ENCODE measurements at regions not wholly inside any gene's neighbourhood (a gene's known extent, or its start where the extent isn't known, plus 50 kb on each side); places are given as distances from the start of the nearest gene placed in this dataset.
A peak's percentile ranks its signal among the peaks of the same experiment; 100 is the strongest.

DNA sequence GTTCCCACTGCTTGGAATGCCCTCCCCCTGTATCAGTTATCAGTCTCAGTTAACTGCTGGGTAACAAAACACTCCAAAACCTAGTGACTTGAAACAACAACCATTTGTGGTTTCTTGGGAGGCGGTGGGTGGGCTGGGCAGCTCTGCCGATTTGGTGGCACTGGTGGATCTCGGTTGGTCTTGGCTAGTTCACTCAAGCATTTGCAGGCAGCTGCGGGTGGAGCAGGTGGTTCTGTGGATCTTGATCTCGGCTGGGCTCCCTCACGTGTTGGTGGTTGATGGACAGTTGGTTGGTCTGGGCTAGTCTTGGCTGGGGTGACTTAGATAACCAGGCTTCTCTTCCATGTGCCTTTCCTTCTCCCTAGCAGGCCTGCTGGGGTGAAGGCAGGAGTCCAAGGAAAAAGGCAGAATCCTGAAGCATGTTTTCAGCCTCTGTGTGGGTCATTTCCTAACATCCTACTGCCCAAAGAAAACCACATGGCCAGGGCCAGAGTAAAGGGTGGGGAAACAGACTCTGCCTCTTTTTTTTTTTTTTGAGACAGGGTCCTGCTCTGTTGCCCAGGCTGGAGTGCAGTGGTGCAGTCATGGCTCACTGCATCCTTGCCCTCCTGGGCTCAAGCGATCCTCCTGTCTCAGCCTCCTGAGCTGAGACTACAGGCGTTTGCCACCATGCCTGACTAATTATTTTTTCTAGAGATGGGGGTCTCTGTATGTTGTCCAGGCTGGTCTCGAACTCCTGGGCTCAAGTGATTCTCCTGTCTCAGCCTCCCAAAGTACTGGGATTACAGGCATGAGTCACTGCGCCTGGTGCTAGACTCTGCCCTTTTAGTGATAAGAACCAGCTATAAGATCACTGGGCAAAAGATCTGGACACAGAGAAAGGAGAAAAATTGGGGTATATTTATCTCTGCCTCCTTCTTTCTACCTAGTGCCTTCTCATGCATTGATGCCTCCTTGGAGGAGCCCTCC is 183.7 kb downstream of the RGS3 start:
- peaks cover 0 to 5% (median 1%) of the 10 kb centered on the region in 3 donors for H3K36me3 Mint-ChIP-seq
- peaks cover 0 to 5% (median 0%) of the 10 kb centered on the region in 9 donors for H3K9me3 Mint-ChIP-seq
- H3K27me3 Mint-ChIP-seq: peaks cover 0 to 9% (median 3%) of the 10 kb centered on the region in 5 donors
- peak overlapping the region in 1 of 10 donors; percentile 62 for H3K27ac Mint-ChIP-seq
- no peak overlapping the region for H3K4me3 Mint-ChIP-seq
- POLR2A ChIA-PET: interaction anchor here (0.6 kb wide), 1 partner anchor 196 kb away, joined by 4 read pairs; no protein-coding TSS in a partner anchor
- DNase-seq (no peak), ATAC-seq (no peak)
- H3K4me1 Mint-ChIP-seq: no peaks in the 10 kb centered on the region

DNA sequence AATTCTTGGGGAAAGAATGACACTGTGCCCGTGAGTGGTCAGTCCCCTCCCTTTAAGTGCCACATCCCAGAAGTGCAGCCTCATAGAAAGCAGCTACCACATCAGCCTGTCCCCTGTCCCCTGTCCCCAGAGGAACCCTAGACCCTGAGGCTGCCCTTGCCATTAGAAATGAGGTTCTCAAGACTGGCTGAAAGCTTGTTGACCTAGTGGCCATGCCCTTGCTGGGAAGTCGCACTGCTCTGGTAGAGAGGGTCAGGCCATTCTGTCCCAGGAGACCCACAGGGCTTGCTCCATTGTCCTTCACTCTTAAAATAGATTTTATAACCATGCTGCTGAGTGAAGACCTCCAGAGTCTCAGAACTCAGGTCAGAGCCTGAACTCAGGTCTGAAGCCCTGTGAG is 184.5 kb downstream of the RGS3 start:
- H3K36me3 Mint-ChIP-seq: peaks cover 0 to 5% (median 1%) of the 10 kb centered on the region in 3 donors
- peaks cover 0 to 9% (median 3%) of the 10 kb centered on the region in 5 donors for H3K27me3 Mint-ChIP-seq
- DNase-seq: no peak
- no peak overlapping the region for H3K4me3 Mint-ChIP-seq
- ATAC-seq: no peak
- H3K9me3 Mint-ChIP-seq: peaks cover 0 to 5% (median 0%) of the 10 kb centered on the region in 9 donors
- H3K27ac Mint-ChIP-seq: no peak overlapping the region
- H3K4me1 Mint-ChIP-seq: no peaks in the 10 kb centered on the region
- POLR2A ChIA-PET: no interaction called here

GRCh38 chr9:113648586-113648985 is 185.1 kb downstream of the RGS3 start:
- DNase-seq (no peak), ATAC-seq (no peak)
- Mint-ChIP-seq H3K4me3 (no peak overlapping the region), H3K27me3 (peaks cover 0 to 9% (median 2%) of the 10 kb centered on the region in 5 donors), H3K9me3 (peaks cover 0 to 3% (median 0%) of the 10 kb centered on the region in 9 donors), H3K4me1 (no peaks in the 10 kb centered on the region), H3K36me3 (peaks cover 0 to under 1% (median 0%) of the 10 kb centered on the region in 3 donors), H3K27ac (no peak overlapping the region)
- POLR2A ChIA-PET: no interaction called here

- H3K4me3 Mint-ChIP-seq: no peak overlapping the region
- no peaks in the 10 kb centered on the region for H3K9me3 Mint-ChIP-seq
- POLR2A ChIA-PET: no interaction called here
- DNase-seq (no peak), ATAC-seq (no peak)
- no peaks in the 10 kb centered on the region for H3K4me1 Mint-ChIP-seq
- peaks cover 0 to 9% (median 2%) of the 10 kb centered on the region in 5 donors for H3K27me3 Mint-ChIP-seq
- H3K27ac Mint-ChIP-seq: no peak overlapping the region
- no peaks in the 10 kb centered on the region for H3K36me3 Mint-ChIP-seq
These were observed 185.5 kb downstream of the RGS3 start for GRCh38 chr9:113649054-113649453.

DNA sequence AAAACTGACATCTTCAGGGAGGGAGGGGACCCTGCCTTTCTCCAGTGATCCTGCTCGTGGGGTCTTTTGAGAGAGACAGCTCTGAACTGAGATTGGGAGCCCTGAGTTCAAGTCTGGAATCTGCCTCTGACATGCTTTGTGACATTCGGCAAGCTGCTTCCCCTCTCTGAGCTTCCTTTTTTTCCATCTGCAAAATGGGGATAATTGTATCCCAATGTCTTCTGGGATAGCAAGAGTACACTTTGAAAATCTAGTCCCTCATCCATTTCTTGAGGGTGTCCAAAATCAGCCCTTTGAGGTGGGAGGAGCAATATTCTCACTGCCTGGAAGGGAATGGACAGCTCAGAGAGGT is 186.3 kb downstream of the RGS3 start:
- Mint-ChIP-seq H3K27ac (no peak overlapping the region), H3K9me3 (no peaks in the 10 kb centered on the region), H3K36me3 (no peaks in the 10 kb centered on the region), H3K4me1 (no peaks in the 10 kb centered on the region), H3K27me3 (peaks cover 0 to 9% (median 2%) of the 10 kb centered on the region in 5 donors), H3K4me3 (no peak overlapping the region)
- POLR2A ChIA-PET: no interaction called here
- no peak for DNase-seq
- ATAC-seq: no peak

- ATAC-seq (no peak), DNase-seq (no peak)
- peaks cover 0 to 9% (median 2%) of the 10 kb centered on the region in 5 donors for H3K27me3 Mint-ChIP-seq
- H3K36me3 Mint-ChIP-seq: no peaks in the 10 kb centered on the region
- H3K27ac Mint-ChIP-seq: no peak overlapping the region
- no peaks in the 10 kb centered on the region for H3K9me3 Mint-ChIP-seq
- POLR2A ChIA-PET: no interaction called here
- H3K4me3 Mint-ChIP-seq: no peak overlapping the region
- H3K4me1 Mint-ChIP-seq: peaks cover 0 to 5% (median 3%) of the 10 kb centered on the region in 4 donors
These were observed 186.9 kb downstream of the RGS3 start for GRCh38 chr9:113650207-113651131.

GRCh38 chr9:113651896-113652295 is 188.4 kb downstream of the RGS3 start:
- no peak overlapping the region for H3K27ac Mint-ChIP-seq
- no peaks in the 10 kb centered on the region for H3K9me3 Mint-ChIP-seq
- no peaks in the 10 kb centered on the region for H3K36me3 Mint-ChIP-seq
- no peak for DNase-seq
- H3K4me1 Mint-ChIP-seq: peaks cover 0 to 7% (median 4%) of the 10 kb centered on the region in 4 donors
- no peak overlapping the region for H3K4me3 Mint-ChIP-seq
- POLR2A ChIA-PET: no interaction called here
- peaks cover 0 to 2% (median 0%) of the 10 kb centered on the region in 5 donors for H3K27me3 Mint-ChIP-seq
- ATAC-seq: no peak

DNA sequence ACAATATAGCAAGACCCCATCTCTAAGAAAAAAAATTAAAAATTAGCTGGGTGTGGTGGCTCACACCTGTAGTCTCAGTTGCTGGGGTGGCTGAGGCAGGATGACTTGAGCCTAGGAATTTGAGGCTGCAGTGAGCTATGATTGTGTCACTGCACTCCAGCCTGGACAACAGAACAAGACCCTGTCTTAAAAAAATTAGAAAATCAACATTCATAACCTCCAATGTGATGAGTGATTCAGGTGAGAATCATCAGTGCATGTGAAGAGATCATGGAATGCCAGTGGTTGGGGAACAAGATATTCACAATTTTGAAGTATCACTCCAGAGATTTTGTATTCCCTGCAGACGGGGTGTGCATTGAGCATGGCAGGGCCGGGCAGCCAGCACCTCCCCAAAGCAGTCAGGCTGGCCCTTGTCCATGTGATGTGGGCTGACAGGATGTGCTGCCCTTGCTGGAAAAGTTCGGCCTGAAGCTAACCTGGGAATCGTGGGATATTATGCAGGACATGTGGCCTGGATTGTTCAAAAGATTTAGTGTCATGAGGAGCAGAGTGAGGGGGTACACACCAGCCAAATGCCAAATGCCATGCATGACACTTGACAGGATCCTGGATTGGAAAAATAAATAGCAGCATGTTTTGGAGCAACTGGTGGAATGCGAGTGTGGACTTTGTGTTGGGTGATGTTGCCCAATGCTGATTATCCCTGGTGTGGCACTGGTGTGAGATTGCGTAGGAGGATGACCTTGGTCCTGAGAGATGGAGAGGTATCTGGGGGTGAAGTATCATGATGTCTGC is 189.0 kb downstream of the RGS3 start:
- H3K27me3 Mint-ChIP-seq: peaks cover 0 to 2% (median 0%) of the 10 kb centered on the region in 5 donors
- DNase-seq: no peak
- H3K36me3 Mint-ChIP-seq: no peaks in the 10 kb centered on the region
- ATAC-seq: no peak
- H3K27ac Mint-ChIP-seq: no peak overlapping the region
- POLR2A ChIA-PET: no interaction called here
- H3K9me3 Mint-ChIP-seq: no peaks in the 10 kb centered on the region
- H3K4me3 Mint-ChIP-seq: no peak overlapping the region
- H3K4me1 Mint-ChIP-seq: peaks cover 0 to 7% (median 4%) of the 10 kb centered on the region in 4 donors

DNA sequence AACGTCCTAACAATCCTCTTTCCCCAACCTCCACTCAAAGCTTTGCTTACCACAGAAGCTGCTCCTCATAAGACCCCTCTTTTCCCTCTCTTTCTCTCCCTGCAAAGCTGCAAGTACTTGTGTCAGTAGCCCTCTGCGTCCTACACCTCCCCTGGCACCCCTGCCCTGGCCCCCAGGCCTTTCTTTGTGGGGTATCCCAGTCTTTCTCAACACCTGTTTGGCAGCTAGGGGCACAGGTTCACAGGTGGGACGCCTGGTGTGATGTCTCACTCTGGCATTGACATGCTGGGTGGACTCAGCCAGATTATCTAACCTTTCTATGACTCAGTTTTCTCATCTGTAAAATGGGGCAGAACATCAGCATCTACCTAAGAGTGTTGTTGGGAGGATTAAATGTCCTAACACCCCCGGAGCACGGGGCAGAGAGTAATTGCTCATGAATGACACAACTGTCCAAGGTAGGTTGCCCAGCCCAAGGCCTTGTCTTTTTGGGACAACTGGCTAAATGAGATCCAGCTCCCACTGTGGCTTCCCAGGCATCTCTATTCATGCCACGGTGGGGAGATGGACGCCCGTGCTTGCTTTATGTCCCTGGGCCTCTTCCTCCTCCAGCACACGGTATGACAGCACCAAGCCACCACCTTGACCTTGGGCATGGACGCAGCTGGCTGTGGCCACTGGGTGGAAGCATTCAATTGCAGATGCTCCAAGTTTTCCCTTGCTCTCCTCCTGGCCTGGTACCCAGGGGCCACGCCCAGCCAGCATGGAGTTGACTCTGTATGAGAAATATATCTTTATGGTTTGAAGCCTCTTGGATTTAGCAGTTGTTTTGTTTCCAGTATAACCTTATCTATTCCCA is 190.4 kb downstream of the RGS3 start:
- DNase-seq (no peak), ATAC-seq (no peak)
- POLR2A ChIA-PET: no interaction called here
- Mint-ChIP-seq H3K4me3 (no peak overlapping the region), H3K27ac (peak overlapping the region in 1 of 10 donors; percentile 57), H3K9me3 (no peaks in the 10 kb centered on the region), H3K4me1 (peaks cover 1 to 13% (median 6%) of the 10 kb centered on the region in 4 donors), H3K36me3 (no peaks in the 10 kb centered on the region), H3K27me3 (peaks cover 0 to 3% (median 2%) of the 10 kb centered on the region in 5 donors)

GRCh38 chr9:113654605-113655428 is 191.3 kb downstream of the RGS3 start:
- POLR2A ChIA-PET: no interaction called here
- no peak for DNase-seq
- peaks cover 4 to 12% (median 8%) of the 10 kb centered on the region in 5 donors for H3K27me3 Mint-ChIP-seq
- no peaks in the 10 kb centered on the region for H3K36me3 Mint-ChIP-seq
- peak overlapping the region in 1 of 10 donors; percentile 57 for H3K27ac Mint-ChIP-seq
- no peak for ATAC-seq
- no peaks in the 10 kb centered on the region for H3K9me3 Mint-ChIP-seq
- peaks cover 1 to 13% (median 6%) of the 10 kb centered on the region in 4 donors for H3K4me1 Mint-ChIP-seq
- H3K4me3 Mint-ChIP-seq: no peak overlapping the region
